Breast epithelium (tissue), 3 donors: ENCODE measurements at regions not wholly inside any gene's neighbourhood (a gene's known extent, or its start where the extent isn't known, plus 50 kb on each side); places are given as distances from the start of the nearest gene placed in this dataset.

Experiments used
- POLR2A ChIP-seq: fragments of 450-650 bp; IDR thresholded peaks from one replicate; pipeline ENCODE4 v1.6.1; 2016; ENCODE audit warnings: antibody characterized with exemption, mild to moderate bottlenecking, moderate library complexity
- TF ChIP-seq, protein P1 (sequence below), 3 donors: fragments of 450-650 bp; IDR thresholded peaks; one replicate each; pipeline ENCODE4 v1.5.1; 2016 to 2017; ENCODE audit warnings: antibody characterized with exemption in 3 of 3, mild to moderate bottlenecking in 3 of 3, moderate library complexity in 3 of 3

DNA sequence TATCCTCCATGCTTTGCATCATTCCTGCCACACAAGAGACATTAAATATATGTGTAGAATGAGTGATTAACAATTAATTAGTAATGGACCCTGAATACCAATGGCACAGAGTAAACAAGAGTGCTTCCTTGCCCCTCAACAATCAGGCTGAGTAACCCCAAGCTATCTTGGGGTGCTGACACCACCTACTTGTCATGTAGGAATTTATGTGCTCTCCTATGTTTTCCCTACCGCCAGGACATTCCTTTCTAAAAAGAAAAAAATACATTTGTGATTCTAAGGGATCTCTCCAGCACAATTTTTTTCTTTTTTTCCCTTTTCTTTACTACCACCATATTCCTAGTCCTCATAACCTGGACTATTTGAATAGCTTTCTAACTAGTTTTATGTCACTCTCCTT, 449.1 kb downstream of the MFSD1 start:
- TF ChIP-seq, protein P1, sequence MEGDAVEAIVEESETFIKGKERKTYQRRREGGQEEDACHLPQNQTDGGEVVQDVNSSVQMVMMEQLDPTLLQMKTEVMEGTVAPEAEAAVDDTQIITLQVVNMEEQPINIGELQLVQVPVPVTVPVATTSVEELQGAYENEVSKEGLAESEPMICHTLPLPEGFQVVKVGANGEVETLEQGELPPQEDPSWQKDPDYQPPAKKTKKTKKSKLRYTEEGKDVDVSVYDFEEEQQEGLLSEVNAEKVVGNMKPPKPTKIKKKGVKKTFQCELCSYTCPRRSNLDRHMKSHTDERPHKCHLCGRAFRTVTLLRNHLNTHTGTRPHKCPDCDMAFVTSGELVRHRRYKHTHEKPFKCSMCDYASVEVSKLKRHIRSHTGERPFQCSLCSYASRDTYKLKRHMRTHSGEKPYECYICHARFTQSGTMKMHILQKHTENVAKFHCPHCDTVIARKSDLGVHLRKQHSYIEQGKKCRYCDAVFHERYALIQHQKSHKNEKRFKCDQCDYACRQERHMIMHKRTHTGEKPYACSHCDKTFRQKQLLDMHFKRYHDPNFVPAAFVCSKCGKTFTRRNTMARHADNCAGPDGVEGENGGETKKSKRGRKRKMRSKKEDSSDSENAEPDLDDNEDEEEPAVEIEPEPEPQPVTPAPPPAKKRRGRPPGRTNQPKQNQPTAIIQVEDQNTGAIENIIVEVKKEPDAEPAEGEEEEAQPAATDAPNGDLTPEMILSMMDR (IDR thresholded peaks at IDR 0.05): no peak
- TF ChIP-seq POLR2A: no peak
